Ovary (tissue), 7 donors: ENCODE measurements at regions not wholly inside any gene's neighbourhood (a gene's known extent, or its start where the extent isn't known, plus 50 kb on each side); places are given as distances from the start of the nearest gene placed in this dataset.

ENCODE experiments used
- DNase-seq, 5 donors: peaks; one replicate each; pipeline ENCODE4 v3.0.0-alpha.2; 2019 to 2020
- H3K27ac ChIP-seq, 2 donors: fragments of 200-600 bp; one replicate each; pipeline versions ENCODE4 v1.5.1 to v1.8.0; 2019 to 2022
- H3K27me3 ChIP-seq: fragments of 200-600 bp; one replicate; pipeline ENCODE4 v1.8.0; 2022
- H3K36me3 ChIP-seq: fragments of 200-600 bp; sonication (generic); one replicate; pipeline ENCODE4 v1.5.1; 2019
- H3K4me1 ChIP-seq: one replicate; pipeline ENCODE4 v1.8.1; 2013; ENCODE audit warnings: mild to moderate bottlenecking, moderate library complexity; ENCODE audit not compliant: insufficient read depth
- H3K4me3 ChIP-seq: fragments of 200-600 bp; sonication (generic); one replicate; pipeline ENCODE4 v1.5.1; 2017
- H3K9me3 ChIP-seq, 2 donors: fragments of 200-600 bp in 1 of 2; sonication (generic) in 1 of 2; one replicate each; pipeline versions ENCODE4 v1.5.1 to v1.8.1; 2013 to 2019; ENCODE audit warnings: mild to moderate bottlenecking in 1 of 2, moderate library complexity in 1 of 2
- CTCF ChIP-seq, 3 donors: fragments of 450-650 bp in 2 of 3; fragments of 200-600 bp in 1 of 3; IDR thresholded peaks; one replicate each; pipeline versions ENCODE4 v1.5.1 to v1.8.0; 2016 to 2022; ENCODE audit warnings: antibody characterized with exemption in 3 of 3, mild to moderate bottlenecking in 1 of 3
- EP300 ChIP-seq: sonication (generic); formaldehyde crosslinking; IDR thresholded peaks from one replicate; pipeline ENCODE4 v1.6.1; 2017; ENCODE audit warnings: antibody characterized with exemption
- POLR2A ChIP-seq: fragments of 450-650 bp; IDR thresholded peaks from one replicate; pipeline ENCODE4 v1.6.1; 2017; ENCODE audit warnings: antibody characterized with exemption, mild to moderate bottlenecking, moderate library complexity
- WGBS, 3 donors: extraction: QIAGEN DNeasy Blood & Tissue Kit in 1 of 3; methylation state at CpG; one replicate each; pipeline versions ENCODE4 v1.1.5 to v1.1.7; 2013 to 2017; 5-methylcytosine and 5-hydroxymethylcytosine counted together
- intact Hi-C, 4 donors: fragments of 100-400 bp; cut with DNase I; formaldehyde crosslinking; loops; one replicate each; pipeline versions ENCODE4 v1.11.0 to v1.15.1; 2022 to 2023
- donor health status: DM: no; HTN: no; CAD: no; lungs with moderate emphysema.
- donor health status: DM: no; HTN: no; CAD: no.
- donor health status: Bipolar disorder and iron deficiency.
- donor health status: DM: no; HTN: no; CAD: no.
- donor health status: DM: yes; HTN: yes; CAD: no.

DNA sequence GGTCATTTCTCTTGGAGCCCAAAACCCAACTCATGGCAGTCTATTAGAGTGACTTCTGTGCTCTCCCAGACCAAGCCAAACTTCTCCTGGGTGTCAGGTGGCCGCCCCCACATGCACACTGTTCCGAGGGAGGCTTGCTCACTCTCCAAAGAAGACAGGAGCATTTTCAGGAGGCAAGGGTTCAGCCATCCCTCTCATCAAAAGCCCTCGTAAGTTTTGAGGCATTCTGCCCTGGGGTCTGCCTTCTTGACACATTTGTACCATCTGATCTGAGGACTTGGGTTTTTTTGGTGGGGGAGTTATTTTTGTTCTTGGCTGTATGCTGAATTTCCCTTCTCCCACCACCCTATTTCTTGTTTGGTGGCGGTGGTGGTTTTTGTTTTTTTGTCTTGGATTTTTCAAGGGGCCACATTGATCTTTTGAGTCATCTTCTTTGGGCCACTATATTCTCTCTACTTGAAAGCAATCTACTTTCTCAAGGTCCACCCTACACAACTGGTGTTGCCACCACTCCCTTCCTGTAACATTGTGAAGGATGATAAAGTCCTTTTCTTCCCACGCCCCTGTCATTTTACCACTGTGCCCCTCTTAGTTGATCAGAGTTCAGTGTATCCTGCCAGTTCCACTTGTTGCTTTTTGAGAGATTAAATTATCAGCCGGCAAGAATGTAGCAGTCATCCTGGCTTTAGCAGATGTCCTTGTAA is 255.8 kb downstream of the CYP26B1 start:
- H3K27ac ChIP-seq: no peak overlapping the region
- intact Hi-C loops: no loop called here
- no peak for TF ChIP-seq CTCF (IDR thresholded peaks at IDR 0.05)
- TF ChIP-seq POLR2A: no peak
- TF ChIP-seq EP300: no peak
- 73 to 80% (median 77%) methylated on average over 6 of the region's 6 CpGs for whole genome bisulfite sequencing, 3 donors
- no peaks in the 10 kb centered on the region for H3K27me3 ChIP-seq
- no peaks in the 10 kb centered on the region for H3K4me1 ChIP-seq
- no peak overlapping the region for H3K4me3 ChIP-seq
- H3K9me3 ChIP-seq: no peaks in the 10 kb centered on the region
- DNase-seq: peak in 1 of 5 donors; percentile 2
- no peaks in the 10 kb centered on the region for H3K36me3 ChIP-seq

DNA sequence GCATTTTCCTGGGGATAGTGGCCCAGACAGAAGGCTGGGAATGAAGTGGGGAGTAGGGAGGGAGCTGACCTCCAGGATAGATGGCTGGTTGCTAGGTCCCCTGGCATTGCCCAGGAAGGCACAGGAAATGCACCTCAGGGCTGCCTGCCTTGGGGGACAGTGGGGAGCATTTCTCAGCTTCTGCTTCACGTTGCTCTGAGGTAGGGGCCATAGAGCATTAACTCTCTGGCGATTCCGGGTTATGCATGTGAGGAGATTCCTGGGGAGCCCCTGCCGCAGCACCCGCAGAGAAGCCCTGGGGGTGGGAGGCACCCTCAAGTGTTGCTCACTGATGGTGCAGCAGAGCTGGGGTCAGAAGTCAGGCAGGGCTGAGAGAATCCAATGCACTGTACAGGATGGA is 256.5 kb downstream of the CYP26B1 start:
- Histone ChIP-seq H3K4me1 (no peaks in the 10 kb centered on the region), H3K27ac (no peak overlapping the region), H3K27me3 (no peaks in the 10 kb centered on the region), H3K9me3 (no peaks in the 10 kb centered on the region), H3K36me3 (no peaks in the 10 kb centered on the region), H3K4me3 (no peak overlapping the region)
- WGBS, 3 donors: 82 to 92% (median 84%) methylated on average over 5 of the region's 5 CpGs
- intact Hi-C loops: no loop called here
- TF ChIP-seq CTCF (IDR thresholded peaks at IDR 0.05) (no peak), POLR2A (no peak), EP300 (no peak)
- no peak for DNase-seq

DNA sequence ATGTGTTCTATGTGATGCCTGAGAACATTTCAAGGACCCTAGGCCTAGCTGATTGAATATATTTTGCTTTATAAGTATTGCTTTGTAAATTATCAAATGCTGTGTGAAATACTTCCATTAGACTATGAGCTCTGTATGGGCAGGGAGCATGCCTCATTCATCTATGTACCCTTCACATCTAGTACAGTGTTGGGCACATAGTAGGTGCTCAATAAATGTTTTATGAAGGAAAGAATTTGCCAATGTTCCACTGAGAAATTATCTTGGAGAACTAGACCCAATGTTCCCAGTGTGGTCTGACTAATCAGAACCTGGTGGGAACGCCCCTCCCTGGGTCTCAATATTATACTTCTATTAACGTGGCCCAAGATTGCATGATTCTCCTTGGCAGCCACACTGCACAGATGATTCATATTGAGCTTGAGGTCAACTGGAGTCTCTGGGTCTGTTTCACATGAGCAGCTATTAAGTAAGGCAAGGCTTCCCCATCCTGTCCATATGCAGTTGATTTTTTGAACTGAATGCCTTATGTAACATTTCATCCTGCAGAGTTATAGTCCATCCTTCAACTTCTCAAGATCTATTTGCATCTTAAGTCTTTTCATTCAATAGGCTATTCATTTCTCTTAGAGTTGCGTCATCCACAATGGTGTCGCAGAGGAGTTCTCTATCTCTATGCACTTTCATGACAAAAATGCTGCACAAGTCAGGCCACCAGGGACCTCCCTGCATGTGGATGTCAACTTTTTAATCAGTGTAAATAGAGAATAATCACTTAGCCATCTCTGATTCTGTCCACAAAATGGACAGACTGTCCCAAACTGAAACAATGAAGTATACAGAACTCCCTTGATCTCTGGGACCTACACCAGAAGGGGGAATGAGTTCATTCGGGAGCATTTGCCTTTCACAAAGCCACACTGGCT is 257.6 kb downstream of the CYP26B1 start:
- DNase-seq: peak in 1 of 5 donors; percentile 8
- no peaks in the 10 kb centered on the region for H3K9me3 ChIP-seq
- no peak for TF ChIP-seq POLR2A
- TF ChIP-seq CTCF (IDR thresholded peaks at IDR 0.05): no peak
- 76 to 80% (median 79%) methylated on average over 5 of the region's 5 CpGs for WGBS, 3 donors
- no peak overlapping the region for H3K27ac ChIP-seq
- H3K27me3 ChIP-seq: no peaks in the 10 kb centered on the region
- H3K36me3 ChIP-seq: no peaks in the 10 kb centered on the region
- intact Hi-C loops: no loop called here
- no peaks in the 10 kb centered on the region for H3K4me1 ChIP-seq
- no peak overlapping the region for H3K4me3 ChIP-seq

- Histone ChIP-seq H3K36me3 (no peaks in the 10 kb centered on the region), H3K27me3 (no peaks in the 10 kb centered on the region), H3K9me3 (no peaks in the 10 kb centered on the region), H3K4me3 (no peak overlapping the region), H3K4me1 (no peaks in the 10 kb centered on the region), H3K27ac (no peak overlapping the region)
- no peak for DNase-seq
- TF ChIP-seq CTCF (IDR thresholded peaks at IDR 0.05) (no peak), EP300 (no peak), POLR2A (no peak)
- intact Hi-C loops: no loop called here
- 80 to 90% (median 84%) methylated on average over 4 of the region's 4 CpGs for WGBS, 3 donors
These were observed 258.8 kb downstream of the CYP26B1 start for GRCh38 chr2:71888751-71889445.
